ENCODE measurements at regions not wholly inside any gene's neighbourhood (a gene's known extent, or its start where the extent isn't known, plus 50 kb on each side); places are given as distances from the start of the nearest gene placed in this dataset.

DNA sequence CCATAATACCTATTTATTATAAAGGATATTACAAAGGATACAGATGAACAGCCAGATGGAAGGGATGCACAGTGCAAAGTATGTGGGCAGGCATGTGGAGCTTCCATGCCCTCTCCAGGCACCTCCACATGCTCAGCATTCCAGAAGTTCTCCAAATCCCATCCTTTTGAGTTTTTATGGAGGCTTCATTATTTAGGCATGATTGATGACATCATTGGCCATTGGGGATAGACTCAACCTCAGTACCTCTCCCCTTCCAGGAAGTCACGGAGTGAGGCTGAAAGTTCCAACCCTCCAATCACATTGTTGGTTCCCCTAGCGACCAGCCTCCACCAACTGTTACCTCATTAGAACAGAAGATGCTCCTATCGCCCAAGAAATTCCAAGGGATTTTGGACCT lies 156.4 kb downstream of the ATP23 start:
- intact Hi-C loops (cut with DNase I; ENCODE audit: low total_unique reads) = no loop called here
- Histone ChIP-seq H3K27ac (no peak overlapping the region), H3K4me1 (no peaks in the 10 kb centered on the region), H3K4me3 (no peak overlapping the region), H3K9me3 (peaks cover 0 to 3% (median 0%) of the 10 kb centered on the region in 3 donors), H3K27me3 (no peaks in the 10 kb centered on the region), H3K36me3 (no peaks in the 10 kb centered on the region)
- no peak for DNase-seq
- TF ChIP-seq CTCF (IDR thresholded peaks at IDR 0.05) = no peak

DNA sequence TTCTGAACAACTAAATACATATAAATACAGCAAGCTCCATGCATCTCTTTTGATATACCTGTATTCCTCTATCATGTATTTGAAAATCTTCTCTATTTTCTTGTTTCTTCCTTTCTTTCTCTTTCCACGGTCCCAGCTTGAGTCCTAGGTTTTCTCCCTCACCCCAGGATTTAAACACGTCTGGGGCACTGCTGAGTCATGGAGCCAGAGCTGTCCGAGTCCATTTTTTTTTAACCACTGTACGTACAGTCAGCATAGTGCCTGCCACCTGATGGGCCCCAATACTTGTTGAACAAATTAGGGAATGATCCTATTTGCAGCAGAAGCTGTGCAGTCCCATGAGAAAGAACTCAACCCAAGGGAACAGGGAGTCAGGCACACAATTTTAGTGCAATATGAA lies 158.1 kb downstream of the ATP23 start:
- no peak for TF ChIP-seq CTCF (IDR thresholded peaks at IDR 0.05)
- Histone ChIP-seq H3K27ac (no peak overlapping the region), H3K4me3 (no peak overlapping the region), H3K4me1 (no peaks in the 10 kb centered on the region), H3K27me3 (no peaks in the 10 kb centered on the region), H3K9me3 (peaks cover 0 to 3% (median 0%) of the 10 kb centered on the region in 3 donors), H3K36me3 (no peaks in the 10 kb centered on the region)
- no peak for DNase-seq
- intact Hi-C loops (cut with DNase I; ENCODE audit: low total_unique reads) = no loop called here

- no peaks in the 10 kb centered on the region for H3K36me3 ChIP-seq
- no peak overlapping the region for H3K4me3 ChIP-seq
- intact Hi-C loops (cut with DNase I; ENCODE audit: low total_unique reads) = no loop called here
- H3K27me3 ChIP-seq = no peaks in the 10 kb centered on the region
- no peak for DNase-seq
- H3K9me3 ChIP-seq = peaks cover 0 to 3% (median 0%) of the 10 kb centered on the region in 3 donors
- no peak overlapping the region for H3K27ac ChIP-seq
- H3K4me1 ChIP-seq = no peaks in the 10 kb centered on the region
- TF ChIP-seq CTCF (IDR thresholded peaks at IDR 0.05) = no peak
Measured at GRCh38 chr12:58104351-58104755, 163.0 kb downstream of the ATP23 start.

GRCh38 chr12:58105225-58106119 lies 164.1 kb downstream of the ATP23 start:
- Histone ChIP-seq H3K27ac (no peak overlapping the region), H3K4me1 (no peaks in the 10 kb centered on the region), H3K9me3 (peaks cover 0 to 3% (median 0%) of the 10 kb centered on the region in 3 donors), H3K4me3 (no peak overlapping the region), H3K36me3 (no peaks in the 10 kb centered on the region), H3K27me3 (no peaks in the 10 kb centered on the region)
- DNase-seq = no peak
- intact Hi-C loops (cut with DNase I; ENCODE audit: low total_unique reads) = no loop called here
- no peak for TF ChIP-seq CTCF (IDR thresholded peaks at IDR 0.05)

- H3K4me1 ChIP-seq = no peaks in the 10 kb centered on the region
- H3K9me3 ChIP-seq = peaks cover 0 to 3% (median 0%) of the 10 kb centered on the region in 3 donors
- DNase-seq = no peak
- no peaks in the 10 kb centered on the region for H3K27me3 ChIP-seq
- no peak for TF ChIP-seq CTCF (IDR thresholded peaks at IDR 0.05)
- no peaks in the 10 kb centered on the region for H3K36me3 ChIP-seq
- no peak overlapping the region for H3K27ac ChIP-seq
- intact Hi-C loops (cut with DNase I; ENCODE audit: low total_unique reads) = no loop called here
- H3K4me3 ChIP-seq = no peak overlapping the region
Measured at GRCh38 chr12:58106195-58106594, 164.8 kb downstream of the ATP23 start.
